ENCODE measurements at regions not wholly inside any gene's neighbourhood (a gene's known extent, or its start where the extent isn't known, plus 50 kb on each side); places are given as distances from the start of the nearest gene placed in this dataset.

DNA sequence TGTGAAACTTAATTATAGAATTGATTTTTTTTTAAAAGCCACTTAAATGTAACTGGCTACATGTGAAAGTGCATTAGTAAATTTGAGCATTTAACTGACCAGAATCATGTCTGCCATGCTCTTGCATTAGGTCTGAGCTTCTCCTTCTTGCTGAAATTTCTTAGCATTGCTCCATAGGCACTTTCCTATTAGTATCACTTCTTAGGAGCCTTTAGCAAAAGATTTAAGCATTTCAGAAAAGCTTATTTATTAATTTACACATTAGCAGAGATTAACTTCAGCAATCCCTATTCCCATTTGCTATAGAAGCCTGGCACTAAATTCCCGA is 211.0 kb downstream of the SNX18 start:
- no peaks in the 10 kb centered on the region for H3K36me3 ChIP-seq (ENCODE audit: control insufficient read depth in 2 of 2, extremely low read depth in 1 of 2, insufficient read depth in 2 of 2, low read length in 2 of 2)
- H3K79me2 ChIP-seq (ENCODE audit: control insufficient read depth, insufficient read depth, low read length), result no peaks in the 10 kb centered on the region
- no peak overlapping the region for H3K9ac ChIP-seq (ENCODE audit: control insufficient read depth, extremely low read depth, insufficient read depth, low read length)
- H3K4me1 ChIP-seq (ENCODE audit: control insufficient read depth, extremely low read depth, insufficient read depth, low read length), result no peaks in the 10 kb centered on the region
- H3K4me3 ChIP-seq (ENCODE audit: control insufficient read depth in 2 of 3, extremely low read depth in 1 of 3, insufficient read depth in 2 of 3, low read depth in 1 of 3, low read length in 3 of 3), result no peak overlapping the region
- no peaks in the 10 kb centered on the region for H4K20me1 ChIP-seq (ENCODE audit: control insufficient read depth, extremely low read depth, insufficient read depth, low read length)
- DNase-seq (ENCODE audit: low read depth, low spot score) (no peak), FAIRE-seq (peak; percentile 9)
- dilution Hi-C loops (cut with MboI; ENCODE audit: extremely low pct_ligation_motif_present, low sequenced_read_pairs), result no loop called here
- H3K27me3 ChIP-seq (ENCODE audit: control insufficient read depth, extremely low read depth, insufficient read depth, low read length), result no peaks in the 10 kb centered on the region
- H3K9me3 ChIP-seq (ENCODE audit: control insufficient read depth, low read depth, low read length), result no peaks in the 10 kb centered on the region
- no peak for TF ChIP-seq EZH2 (IDR thresholded peaks at IDR 0.05; ENCODE audit: low read length)
- TF ChIP-seq, protein P1, sequence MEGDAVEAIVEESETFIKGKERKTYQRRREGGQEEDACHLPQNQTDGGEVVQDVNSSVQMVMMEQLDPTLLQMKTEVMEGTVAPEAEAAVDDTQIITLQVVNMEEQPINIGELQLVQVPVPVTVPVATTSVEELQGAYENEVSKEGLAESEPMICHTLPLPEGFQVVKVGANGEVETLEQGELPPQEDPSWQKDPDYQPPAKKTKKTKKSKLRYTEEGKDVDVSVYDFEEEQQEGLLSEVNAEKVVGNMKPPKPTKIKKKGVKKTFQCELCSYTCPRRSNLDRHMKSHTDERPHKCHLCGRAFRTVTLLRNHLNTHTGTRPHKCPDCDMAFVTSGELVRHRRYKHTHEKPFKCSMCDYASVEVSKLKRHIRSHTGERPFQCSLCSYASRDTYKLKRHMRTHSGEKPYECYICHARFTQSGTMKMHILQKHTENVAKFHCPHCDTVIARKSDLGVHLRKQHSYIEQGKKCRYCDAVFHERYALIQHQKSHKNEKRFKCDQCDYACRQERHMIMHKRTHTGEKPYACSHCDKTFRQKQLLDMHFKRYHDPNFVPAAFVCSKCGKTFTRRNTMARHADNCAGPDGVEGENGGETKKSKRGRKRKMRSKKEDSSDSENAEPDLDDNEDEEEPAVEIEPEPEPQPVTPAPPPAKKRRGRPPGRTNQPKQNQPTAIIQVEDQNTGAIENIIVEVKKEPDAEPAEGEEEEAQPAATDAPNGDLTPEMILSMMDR (optimal IDR thresholded peaks at IDR 0.05 in 1 of 3, IDR thresholded peaks at IDR 0.05 in 1 of 3, conservative IDR thresholded peaks at IDR 0.05 in 1 of 3; ENCODE audit: extremely low read depth in 1 of 3, insufficient read depth in 2 of 3, low read length in 3 of 3), result no peak
- H3K27ac ChIP-seq (ENCODE audit: control insufficient read depth, insufficient read depth, low read length), result no peak overlapping the region
- H3K4me2 ChIP-seq (ENCODE audit: control insufficient read depth, extremely low read depth, insufficient read depth, low read depth, low read length), result no peak overlapping the region
- no peaks in the 10 kb centered on the region for H3K9me1 ChIP-seq (ENCODE audit: control insufficient read depth, extremely low read depth, insufficient read depth, low read length)
- no peak overlapping the region for H2AFZ ChIP-seq (ENCODE audit: control insufficient read depth, low read length)

DNA sequence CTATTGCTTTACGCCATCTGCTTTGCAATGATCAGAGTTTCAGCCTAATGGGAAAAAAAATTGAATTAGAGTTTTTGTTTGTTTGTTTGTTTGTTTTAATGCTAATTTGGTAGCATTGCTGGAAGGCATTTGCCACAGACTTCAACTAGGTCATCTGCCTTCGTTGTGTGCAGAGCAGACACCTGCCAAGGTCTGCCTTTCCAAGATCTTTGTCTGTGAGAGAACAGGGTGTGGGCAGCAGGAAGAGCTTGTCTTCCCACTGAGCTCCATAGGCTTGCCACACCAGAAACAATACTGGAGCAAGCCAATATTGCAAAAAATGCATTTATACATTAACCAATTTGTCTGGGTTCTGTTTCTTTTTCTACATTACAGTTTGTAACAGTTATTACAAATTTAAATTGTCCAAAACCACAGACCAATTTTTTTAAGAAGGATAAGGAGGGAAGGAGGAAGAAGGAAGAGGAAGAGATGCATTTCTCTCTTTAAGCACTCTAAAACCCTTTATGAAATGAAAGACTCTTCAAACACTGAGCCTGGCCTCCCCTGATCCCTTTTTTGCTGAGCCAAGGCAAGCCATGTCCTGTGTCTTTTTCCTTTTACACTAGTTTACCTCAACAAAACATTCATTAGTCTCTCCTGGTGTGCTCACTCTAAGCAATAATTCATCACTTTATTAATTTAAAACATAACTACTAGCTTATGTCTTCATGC is 210.5 kb downstream of the SNX18 start:
- dilution Hi-C loops (cut with MboI; ENCODE audit: extremely low pct_ligation_motif_present, low sequenced_read_pairs), result no loop called here
- TF ChIP-seq EZH2 (IDR thresholded peaks at IDR 0.05; ENCODE audit: low read length), result no peak
- TF ChIP-seq, protein P1 (optimal IDR thresholded peaks at IDR 0.05 in 1 of 3, IDR thresholded peaks at IDR 0.05 in 1 of 3, conservative IDR thresholded peaks at IDR 0.05 in 1 of 3; ENCODE audit: extremely low read depth in 1 of 3, insufficient read depth in 2 of 3, low read length in 3 of 3), result no peak
- H3K4me1 ChIP-seq (ENCODE audit: control insufficient read depth, extremely low read depth, insufficient read depth, low read length), result no peaks in the 10 kb centered on the region

More for the DNA sequence above, 210.5 kb downstream of the SNX18 start:
- Histone ChIP-seq H3K9me1 (ENCODE audit: control insufficient read depth, extremely low read depth, insufficient read depth, low read length) (no peaks in the 10 kb centered on the region), H3K79me2 (ENCODE audit: control insufficient read depth, insufficient read depth, low read length) (no peaks in the 10 kb centered on the region), H4K20me1 (ENCODE audit: control insufficient read depth, extremely low read depth, insufficient read depth, low read length) (no peaks in the 10 kb centered on the region), H3K4me3 (ENCODE audit: control insufficient read depth in 2 of 3, extremely low read depth in 1 of 3, insufficient read depth in 2 of 3, low read depth in 1 of 3, low read length in 3 of 3) (no peak overlapping the region), H3K4me2 (ENCODE audit: control insufficient read depth, extremely low read depth, insufficient read depth, low read depth, low read length) (no peak overlapping the region), H2AFZ (ENCODE audit: control insufficient read depth, low read length) (no peak overlapping the region), H3K36me3 (ENCODE audit: control insufficient read depth in 2 of 2, extremely low read depth in 1 of 2, insufficient read depth in 2 of 2, low read length in 2 of 2) (no peaks in the 10 kb centered on the region), H3K9ac (ENCODE audit: control insufficient read depth, extremely low read depth, insufficient read depth, low read length) (no peak overlapping the region), H3K9me3 (ENCODE audit: control insufficient read depth, low read depth, low read length) (no peaks in the 10 kb centered on the region), H3K27ac (ENCODE audit: control insufficient read depth, insufficient read depth, low read length) (no peak overlapping the region), H3K27me3 (ENCODE audit: control insufficient read depth, extremely low read depth, insufficient read depth, low read length) (no peaks in the 10 kb centered on the region)
- DNase-seq (ENCODE audit: low read depth, low spot score) (no peak), FAIRE-seq (no peak)

All from keratinocyte (primary cell).